ENCODE measurements at regions not wholly inside any gene's neighbourhood (a gene's known extent, or its start where the extent isn't known, plus 50 kb on each side); places are given as distances from the start of the nearest gene placed in this dataset.

GRCh38 chr15:70422342-70422741, 324.6 kb upstream of the TLE3 start:
- TF ChIP-seq, protein P1, sequence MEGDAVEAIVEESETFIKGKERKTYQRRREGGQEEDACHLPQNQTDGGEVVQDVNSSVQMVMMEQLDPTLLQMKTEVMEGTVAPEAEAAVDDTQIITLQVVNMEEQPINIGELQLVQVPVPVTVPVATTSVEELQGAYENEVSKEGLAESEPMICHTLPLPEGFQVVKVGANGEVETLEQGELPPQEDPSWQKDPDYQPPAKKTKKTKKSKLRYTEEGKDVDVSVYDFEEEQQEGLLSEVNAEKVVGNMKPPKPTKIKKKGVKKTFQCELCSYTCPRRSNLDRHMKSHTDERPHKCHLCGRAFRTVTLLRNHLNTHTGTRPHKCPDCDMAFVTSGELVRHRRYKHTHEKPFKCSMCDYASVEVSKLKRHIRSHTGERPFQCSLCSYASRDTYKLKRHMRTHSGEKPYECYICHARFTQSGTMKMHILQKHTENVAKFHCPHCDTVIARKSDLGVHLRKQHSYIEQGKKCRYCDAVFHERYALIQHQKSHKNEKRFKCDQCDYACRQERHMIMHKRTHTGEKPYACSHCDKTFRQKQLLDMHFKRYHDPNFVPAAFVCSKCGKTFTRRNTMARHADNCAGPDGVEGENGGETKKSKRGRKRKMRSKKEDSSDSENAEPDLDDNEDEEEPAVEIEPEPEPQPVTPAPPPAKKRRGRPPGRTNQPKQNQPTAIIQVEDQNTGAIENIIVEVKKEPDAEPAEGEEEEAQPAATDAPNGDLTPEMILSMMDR (IDR thresholded peaks at IDR 0.05; ENCODE audit: poor library complexity, severe bottlenecking) = no peak
- no peaks in the 10 kb centered on the region for H3K9me3 ChIP-seq (ENCODE audit: severe bottlenecking)
- no peak overlapping the region for H3K4me3 ChIP-seq (ENCODE audit: severe bottlenecking)
- no peaks in the 10 kb centered on the region for H3K36me3 ChIP-seq (ENCODE audit: low read depth)
- peaks cover 11% of the 10 kb centered on the region for H3K4me1 ChIP-seq (ENCODE audit: insufficient read depth, poor library complexity, severe bottlenecking)
- no peak overlapping the region for H3K27ac ChIP-seq (ENCODE audit: poor library complexity, severe bottlenecking)
- H3K27me3 ChIP-seq (ENCODE audit: insufficient read depth, poor library complexity, severe bottlenecking) = no peaks in the 10 kb centered on the region
- ATAC-seq (ENCODE audit: low read depth) = no peak
- DNase-seq (ENCODE audit: low spot score) = no peak

GRCh38 chr15:70420948-70421482, 323.3 kb upstream of the TLE3 start:
- no peaks in the 10 kb centered on the region for H3K4me1 ChIP-seq (ENCODE audit: insufficient read depth, poor library complexity, severe bottlenecking)
- no peak overlapping the region for H3K27ac ChIP-seq (ENCODE audit: poor library complexity, severe bottlenecking)
- H3K9me3 ChIP-seq (ENCODE audit: severe bottlenecking) = no peaks in the 10 kb centered on the region
- no peak overlapping the region for H3K4me3 ChIP-seq (ENCODE audit: severe bottlenecking)
- DNase-seq (ENCODE audit: low spot score) (no peak), ATAC-seq (ENCODE audit: low read depth) (no peak)
- no peaks in the 10 kb centered on the region for H3K36me3 ChIP-seq (ENCODE audit: low read depth)
- TF ChIP-seq, protein P1 (IDR thresholded peaks at IDR 0.05; ENCODE audit: poor library complexity, severe bottlenecking) = no peak
- H3K27me3 ChIP-seq (ENCODE audit: insufficient read depth, poor library complexity, severe bottlenecking) = no peaks in the 10 kb centered on the region

GRCh38 chr15:70420086-70420947, 322.6 kb upstream of the TLE3 start:
- H3K27me3 ChIP-seq (ENCODE audit: insufficient read depth, poor library complexity, severe bottlenecking) = no peaks in the 10 kb centered on the region
- no peak overlapping the region for H3K4me3 ChIP-seq (ENCODE audit: severe bottlenecking)
- TF ChIP-seq, protein P1 (IDR thresholded peaks at IDR 0.05; ENCODE audit: poor library complexity, severe bottlenecking) = no peak
- no peak overlapping the region for H3K27ac ChIP-seq (ENCODE audit: poor library complexity, severe bottlenecking)
- DNase-seq (ENCODE audit: low spot score) = no peak
- H3K4me1 ChIP-seq (ENCODE audit: insufficient read depth, poor library complexity, severe bottlenecking) = no peaks in the 10 kb centered on the region
- no peaks in the 10 kb centered on the region for H3K36me3 ChIP-seq (ENCODE audit: low read depth)
- no peaks in the 10 kb centered on the region for H3K9me3 ChIP-seq (ENCODE audit: severe bottlenecking)
- no peak for ATAC-seq (ENCODE audit: low read depth)

DNA sequence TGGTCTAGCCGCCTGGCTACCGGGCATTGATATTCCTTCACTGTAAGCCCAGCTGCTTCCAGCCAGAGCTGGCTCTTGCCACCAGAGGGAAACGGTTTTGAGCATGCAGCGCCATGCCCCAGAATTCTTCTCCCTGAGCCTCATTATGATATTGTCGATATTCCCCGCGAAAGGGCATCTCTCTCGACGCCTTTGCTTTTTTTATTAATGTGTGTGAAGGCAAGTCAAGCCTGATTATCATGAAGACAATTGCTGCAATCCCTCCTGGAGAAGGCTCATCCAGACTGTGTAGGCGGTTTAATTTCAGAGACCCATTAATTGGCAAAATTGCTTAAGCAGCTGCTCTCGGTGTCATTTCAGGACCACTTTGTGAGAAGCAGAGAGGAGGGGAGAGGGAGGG, 321.2 kb upstream of the TLE3 start:
- no peaks in the 10 kb centered on the region for H3K27me3 ChIP-seq (ENCODE audit: insufficient read depth, poor library complexity, severe bottlenecking)
- H3K4me3 ChIP-seq (ENCODE audit: severe bottlenecking) = no peak overlapping the region
- no peak overlapping the region for H3K27ac ChIP-seq (ENCODE audit: poor library complexity, severe bottlenecking)
- no peaks in the 10 kb centered on the region for H3K9me3 ChIP-seq (ENCODE audit: severe bottlenecking)
- DNase-seq (ENCODE audit: low spot score) (no peak), ATAC-seq (ENCODE audit: low read depth) (no peak)
- TF ChIP-seq, protein P1 (IDR thresholded peaks at IDR 0.05; ENCODE audit: poor library complexity, severe bottlenecking) = no peak
- no peaks in the 10 kb centered on the region for H3K36me3 ChIP-seq (ENCODE audit: low read depth)
- H3K4me1 ChIP-seq (ENCODE audit: insufficient read depth, poor library complexity, severe bottlenecking) = no peaks in the 10 kb centered on the region

DNA sequence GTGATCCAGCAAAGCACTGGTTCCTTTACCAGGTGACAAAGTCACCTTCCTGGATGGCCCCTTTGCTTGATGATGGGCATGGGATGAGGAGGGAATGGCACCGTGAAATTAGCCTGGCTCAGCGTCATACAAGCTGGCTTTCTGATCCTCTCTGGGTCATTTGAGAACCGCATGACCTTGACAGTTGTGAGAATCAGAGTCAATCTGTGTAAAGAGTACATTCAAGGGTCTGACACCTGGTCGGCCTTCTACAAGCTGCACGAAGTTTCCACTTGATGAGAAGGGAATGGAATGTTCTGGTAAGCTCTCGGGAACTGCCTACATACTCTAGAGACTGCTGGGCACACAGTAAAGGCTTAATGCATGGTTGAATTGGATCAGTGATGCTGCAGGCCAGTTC, 319.8 kb upstream of the TLE3 start:
- DNase-seq (ENCODE audit: low spot score) = no peak

More for the DNA sequence above, 319.8 kb upstream of the TLE3 start:
- ATAC-seq (ENCODE audit: low read depth) = no peak
- H3K4me1 ChIP-seq (ENCODE audit: insufficient read depth, poor library complexity, severe bottlenecking) = no peaks in the 10 kb centered on the region
- no peak overlapping the region for H3K27ac ChIP-seq (ENCODE audit: poor library complexity, severe bottlenecking)
- no peak overlapping the region for H3K4me3 ChIP-seq (ENCODE audit: severe bottlenecking)
- H3K27me3 ChIP-seq (ENCODE audit: insufficient read depth, poor library complexity, severe bottlenecking) = no peaks in the 10 kb centered on the region
- H3K36me3 ChIP-seq (ENCODE audit: low read depth) = no peaks in the 10 kb centered on the region
- no peaks in the 10 kb centered on the region for H3K9me3 ChIP-seq (ENCODE audit: severe bottlenecking)
- TF ChIP-seq, protein P1 (IDR thresholded peaks at IDR 0.05; ENCODE audit: poor library complexity, severe bottlenecking) = no peak
